ENCODE measurements at regions not wholly inside any gene's neighbourhood (a gene's known extent, or its start where the extent isn't known, plus 50 kb on each side); places are given as distances from the start of the nearest gene placed in this dataset.

DNA sequence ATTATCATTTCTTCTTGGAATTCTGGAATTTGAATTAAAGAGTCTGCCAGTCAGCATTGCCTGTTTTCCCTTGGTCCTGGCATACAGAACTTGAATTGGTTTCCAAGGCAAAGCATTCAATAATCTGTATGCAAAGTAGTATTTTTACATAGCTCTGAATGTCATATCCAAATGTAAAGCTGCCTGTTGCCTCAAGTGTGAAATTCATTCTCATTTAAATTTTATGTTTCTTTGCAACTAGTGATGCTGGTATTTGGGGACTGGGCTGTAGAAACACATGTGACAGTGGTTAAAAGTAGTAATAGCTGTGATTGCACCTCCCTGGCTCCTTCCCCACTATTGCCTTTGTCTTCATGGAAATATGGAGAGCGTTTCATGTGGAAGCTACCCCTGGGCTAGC is 743.9 kb upstream of the GOLIM4 start:
- H3K4me1 ChIP-seq (replicated peaks; ENCODE audit: insufficient read depth), result no peaks in the 10 kb centered on the region
- H3K36me3 ChIP-seq (ENCODE audit: low read depth), result no peaks in the 10 kb centered on the region
- no peak overlapping the region for H3K4me3 ChIP-seq
- no peaks in the 10 kb centered on the region for H3K9me2 ChIP-seq (ENCODE audit: insufficient read depth)
- H3K79me2 ChIP-seq (ENCODE audit: low read depth), result no peaks in the 10 kb centered on the region
- no TSS peak for BruUV-seq (replicated peaks)
- H3K9me3 ChIP-seq (ENCODE audit: insufficient read depth, low read depth), result no peaks in the 10 kb centered on the region
- ChIA-PET CTCF (no interaction called here), POLR2A (ENCODE audit: unreplicated experiment) (no interaction called here)
- H3K27ac ChIP-seq, result no peak overlapping the region
- peaks cover 2% of the 10 kb centered on the region; the same call in 1 of the 2 replicates for H3K27me3 ChIP-seq (ENCODE audit: insufficient read depth, low read depth)
- intact Hi-C loops (cut with micrococcal nuclease; ENCODE audit: unreplicated experiment), result no loop called here
- no peaks in the 10 kb centered on the region for H3F3A ChIP-seq (ENCODE audit: insufficient read depth, low read depth)
- no peak for TF ChIP-seq EZH2 (IDR thresholded peaks at IDR 0.05; ENCODE audit: low read depth)
- TF ChIP-seq, protein P1, sequence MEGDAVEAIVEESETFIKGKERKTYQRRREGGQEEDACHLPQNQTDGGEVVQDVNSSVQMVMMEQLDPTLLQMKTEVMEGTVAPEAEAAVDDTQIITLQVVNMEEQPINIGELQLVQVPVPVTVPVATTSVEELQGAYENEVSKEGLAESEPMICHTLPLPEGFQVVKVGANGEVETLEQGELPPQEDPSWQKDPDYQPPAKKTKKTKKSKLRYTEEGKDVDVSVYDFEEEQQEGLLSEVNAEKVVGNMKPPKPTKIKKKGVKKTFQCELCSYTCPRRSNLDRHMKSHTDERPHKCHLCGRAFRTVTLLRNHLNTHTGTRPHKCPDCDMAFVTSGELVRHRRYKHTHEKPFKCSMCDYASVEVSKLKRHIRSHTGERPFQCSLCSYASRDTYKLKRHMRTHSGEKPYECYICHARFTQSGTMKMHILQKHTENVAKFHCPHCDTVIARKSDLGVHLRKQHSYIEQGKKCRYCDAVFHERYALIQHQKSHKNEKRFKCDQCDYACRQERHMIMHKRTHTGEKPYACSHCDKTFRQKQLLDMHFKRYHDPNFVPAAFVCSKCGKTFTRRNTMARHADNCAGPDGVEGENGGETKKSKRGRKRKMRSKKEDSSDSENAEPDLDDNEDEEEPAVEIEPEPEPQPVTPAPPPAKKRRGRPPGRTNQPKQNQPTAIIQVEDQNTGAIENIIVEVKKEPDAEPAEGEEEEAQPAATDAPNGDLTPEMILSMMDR (conservative IDR thresholded peaks at IDR 0.05), result no peak
- no peaks in the 10 kb centered on the region for H4K20me1 ChIP-seq (ENCODE audit: insufficient read depth)
- no peak overlapping the region for H3K4me2 ChIP-seq
- no peak for DNase-seq
- no peak overlapping the region for H2AFZ ChIP-seq

DNA sequence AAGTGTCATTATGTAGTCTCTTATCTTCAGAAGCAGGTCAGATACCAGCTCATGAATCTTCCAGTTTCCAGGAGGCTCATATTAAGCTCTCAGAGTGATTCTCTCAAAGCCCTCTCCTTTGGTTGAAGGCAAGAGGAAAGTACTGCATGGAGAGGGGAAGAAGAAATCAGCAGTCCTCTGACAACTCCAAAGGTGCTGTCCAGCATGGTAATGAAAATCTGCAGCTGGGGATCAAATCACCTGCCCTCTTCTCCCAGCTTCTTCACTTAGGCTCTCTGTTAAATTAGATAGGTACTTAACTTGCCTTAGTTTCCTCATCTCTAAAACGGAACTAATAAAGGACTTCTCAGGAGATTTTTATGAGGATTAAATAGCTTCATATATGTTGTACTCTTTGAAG is 738.8 kb upstream of the GOLIM4 start:
- Histone ChIP-seq H4K20me1 (ENCODE audit: insufficient read depth) (no peaks in the 10 kb centered on the region), H3K4me1 (replicated peaks; ENCODE audit: insufficient read depth) (no peaks in the 10 kb centered on the region), H3K27ac (no peak overlapping the region), H3K36me3 (ENCODE audit: low read depth) (no peaks in the 10 kb centered on the region), H3K79me2 (ENCODE audit: low read depth) (no peaks in the 10 kb centered on the region), H2AFZ (0 out of 2 replicates have a peak overlapping the region, but pooled peaks have one; percentile 5), H3K27me3 (ENCODE audit: insufficient read depth, low read depth) (no peaks in the 10 kb centered on the region), H3K9me3 (ENCODE audit: insufficient read depth, low read depth) (no peaks in the 10 kb centered on the region), H3K9me2 (ENCODE audit: insufficient read depth) (no peaks in the 10 kb centered on the region), H3F3A (ENCODE audit: insufficient read depth, low read depth) (no peaks in the 10 kb centered on the region), H3K4me3 (no peak overlapping the region), H3K4me2 (no peak overlapping the region)
- DNase-seq, result no peak
- TF ChIP-seq, protein P1 (conservative IDR thresholded peaks at IDR 0.05), result no peak
- no peak for TF ChIP-seq EZH2 (IDR thresholded peaks at IDR 0.05; ENCODE audit: low read depth)
- intact Hi-C loops (cut with micrococcal nuclease; ENCODE audit: unreplicated experiment), result no loop called here
- BruUV-seq (replicated peaks), result no TSS peak
- ChIA-PET CTCF (no interaction called here), POLR2A (ENCODE audit: unreplicated experiment) (interaction anchor here (0.6 kb wide), 1 partner anchor 337 kb away, joined by 5 read pairs; no protein-coding TSS in a partner anchor)

GRCh38 chr3:168828943-168829342 is 733.2 kb upstream of the GOLIM4 start:
- Histone ChIP-seq H3K27me3 (ENCODE audit: insufficient read depth, low read depth) (no peaks in the 10 kb centered on the region), H2AFZ (no peak overlapping the region), H3K36me3 (ENCODE audit: low read depth) (no peaks in the 10 kb centered on the region), H3K4me3 (no peak overlapping the region), H3K79me2 (ENCODE audit: low read depth) (no peaks in the 10 kb centered on the region), H3K9me2 (ENCODE audit: insufficient read depth) (no peaks in the 10 kb centered on the region), H3K4me2 (no peak overlapping the region), H3K4me1 (replicated peaks; ENCODE audit: insufficient read depth) (no peaks in the 10 kb centered on the region), H3K9me3 (ENCODE audit: insufficient read depth, low read depth) (no peaks in the 10 kb centered on the region), H4K20me1 (ENCODE audit: insufficient read depth) (no peaks in the 10 kb centered on the region), H3K27ac (no peak overlapping the region), H3F3A (ENCODE audit: insufficient read depth, low read depth) (no peaks in the 10 kb centered on the region)
- TF ChIP-seq, protein P1 (conservative IDR thresholded peaks at IDR 0.05), result no peak
- no peak for TF ChIP-seq EZH2 (IDR thresholded peaks at IDR 0.05; ENCODE audit: low read depth)
- intact Hi-C loops (cut with micrococcal nuclease; ENCODE audit: unreplicated experiment), result no loop called here
- ChIA-PET CTCF (no interaction called here), POLR2A (ENCODE audit: unreplicated experiment) (no interaction called here)
- no TSS peak for BruUV-seq (replicated peaks)
- no peak for DNase-seq

All from PC-9 (cell line).